Ovary (tissue), 7 donors: ENCODE measurements at regions not wholly inside any gene's neighbourhood (a gene's known extent, or its start where the extent isn't known, plus 50 kb on each side); places are given as distances from the start of the nearest gene placed in this dataset.

Source experiments
- DNase-seq, 5 donors: peaks; one replicate each; pipeline ENCODE4 v3.0.0-alpha.2; 2019 to 2020
- H3K27ac ChIP-seq, 2 donors: fragments of 200-600 bp; one replicate each; pipeline versions ENCODE4 v1.5.1 to v1.8.0; 2019 to 2022
- H3K27me3 ChIP-seq: fragments of 200-600 bp; one replicate; pipeline ENCODE4 v1.8.0; 2022
- H3K36me3 ChIP-seq: fragments of 200-600 bp; sonication (generic); one replicate; pipeline ENCODE4 v1.5.1; 2019
- H3K4me1 ChIP-seq: one replicate; pipeline ENCODE4 v1.8.1; 2013; ENCODE audit warnings: mild to moderate bottlenecking, moderate library complexity; ENCODE audit not compliant: insufficient read depth
- H3K4me3 ChIP-seq: fragments of 200-600 bp; sonication (generic); one replicate; pipeline ENCODE4 v1.5.1; 2017
- H3K9me3 ChIP-seq, 2 donors: fragments of 200-600 bp in 1 of 2; sonication (generic) in 1 of 2; one replicate each; pipeline versions ENCODE4 v1.5.1 to v1.8.1; 2013 to 2019; ENCODE audit warnings: mild to moderate bottlenecking in 1 of 2, moderate library complexity in 1 of 2
- EP300 ChIP-seq: sonication (generic); formaldehyde crosslinking; IDR thresholded peaks from one replicate; pipeline ENCODE4 v1.6.1; 2017; ENCODE audit warnings: antibody characterized with exemption
- POLR2A ChIP-seq: fragments of 450-650 bp; IDR thresholded peaks from one replicate; pipeline ENCODE4 v1.6.1; 2017; ENCODE audit warnings: antibody characterized with exemption, mild to moderate bottlenecking, moderate library complexity
- WGBS, 3 donors: extraction: QIAGEN DNeasy Blood & Tissue Kit in 1 of 3; methylation state at CpG; one replicate each; pipeline versions ENCODE4 v1.1.5 to v1.1.7; 2013 to 2017; 5-methylcytosine and 5-hydroxymethylcytosine counted together
- intact Hi-C, 4 donors: fragments of 100-400 bp; cut with DNase I; formaldehyde crosslinking; loops; one replicate each; pipeline versions ENCODE4 v1.11.0 to v1.15.1; 2022 to 2023
- TF ChIP-seq, protein P1 (sequence below), 3 donors: fragments of 450-650 bp in 2 of 3; fragments of 200-600 bp in 1 of 3; IDR thresholded peaks; one replicate each; pipeline versions ENCODE4 v1.5.1 to v1.8.0; 2016 to 2022; ENCODE audit warnings: antibody characterized with exemption in 3 of 3, mild to moderate bottlenecking in 1 of 3
- donor health status: DM: no; HTN: no; CAD: no; lungs with moderate emphysema.
- donor health status: DM: no; HTN: no; CAD: no.
- donor health status: Bipolar disorder and iron deficiency.
- donor health status: DM: no; HTN: no; CAD: no.
- donor health status: DM: yes; HTN: yes; CAD: no.

DNA sequence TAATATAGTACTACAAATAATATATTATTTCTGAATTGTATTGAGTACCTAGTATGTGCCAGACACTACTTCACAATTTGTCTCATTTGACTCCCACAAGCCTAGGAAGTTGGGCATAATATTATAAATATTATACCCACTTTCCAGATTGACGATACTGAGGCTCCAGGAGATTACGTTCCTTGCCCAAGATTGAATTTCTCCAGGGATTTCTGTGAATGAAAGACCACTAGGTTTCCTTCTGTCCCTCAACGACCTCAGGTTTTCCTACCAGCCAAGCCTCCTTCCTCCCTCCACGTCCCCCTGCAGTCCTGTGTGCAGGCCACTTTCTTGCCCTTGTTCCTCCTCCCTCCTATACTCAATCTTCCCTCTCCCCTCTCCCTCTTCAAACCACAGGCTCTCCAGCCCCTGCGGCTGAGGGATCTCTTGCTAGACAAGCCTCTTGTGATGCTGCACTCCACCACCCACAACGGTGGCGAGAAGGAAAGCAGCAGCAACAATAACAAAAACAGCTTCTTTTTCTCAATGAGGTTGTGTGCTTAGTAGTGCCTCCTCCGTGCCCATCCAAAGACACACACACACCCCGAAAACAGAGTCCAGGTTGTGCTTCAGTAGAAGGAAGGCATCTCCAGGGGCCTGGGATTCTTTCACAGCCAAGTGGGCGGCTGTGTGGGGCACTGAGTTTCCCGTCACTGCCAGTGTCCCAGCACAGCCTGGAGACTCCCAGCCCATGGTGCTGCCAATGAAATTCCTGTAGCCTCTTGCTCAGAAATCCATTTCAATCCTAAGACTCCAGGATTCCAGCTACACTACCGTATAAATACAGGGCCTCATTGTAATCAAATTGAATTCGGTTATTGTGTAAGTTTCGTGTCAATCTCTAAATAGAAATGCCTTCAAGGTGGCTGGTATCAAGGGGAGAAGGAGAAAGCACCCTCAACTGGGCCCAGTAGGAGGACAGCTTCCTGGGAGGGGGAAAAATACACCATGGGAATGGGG, 94.4 kb downstream of the NCR2 start:
- intact Hi-C loops = loop anchor here in 3 of 4 donors (5.0 to 10.0 kb wide), 2 partner anchors 157 to 245 kb away; no protein-coding TSS in a partner anchor
- H3K27ac ChIP-seq = no peak overlapping the region
- H3K4me3 ChIP-seq = no peak overlapping the region
- peaks cover 14% of the 10 kb centered on the region for H3K4me1 ChIP-seq
- H3K36me3 ChIP-seq = no peaks in the 10 kb centered on the region
- 73 to 80% (median 77%) methylated on average over 14 of the region's 14 CpGs for WGBS, 3 donors
- H3K9me3 ChIP-seq = no peaks in the 10 kb centered on the region
- DNase-seq = no peak
- TF ChIP-seq EP300 (no peak), POLR2A (no peak)
- no peaks in the 10 kb centered on the region for H3K27me3 ChIP-seq

DNA sequence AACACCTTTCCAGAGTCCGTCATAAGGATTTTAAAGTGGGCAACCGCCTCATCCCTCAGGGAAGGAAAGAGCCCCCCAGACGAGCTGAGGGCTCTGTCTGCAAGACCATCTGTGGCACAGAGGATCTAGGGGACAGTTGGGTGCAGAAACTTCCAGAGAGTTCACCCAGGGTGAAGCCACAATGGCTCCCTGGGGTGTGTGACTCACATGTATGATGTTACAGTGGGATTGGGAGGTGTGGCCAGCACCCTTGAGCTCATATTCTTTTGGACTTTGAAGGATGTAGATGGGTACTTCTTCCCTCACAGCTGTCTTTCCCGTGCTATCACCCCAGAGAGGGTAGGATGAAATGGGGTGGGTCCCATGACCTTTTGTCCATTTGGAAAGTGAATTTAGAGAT, 95.5 kb downstream of the NCR2 start:
- H3K9me3 ChIP-seq = no peaks in the 10 kb centered on the region
- H3K4me1 ChIP-seq = peaks cover 14% of the 10 kb centered on the region
- 80 to 88% (median 83%) methylated on average over 4 of the region's 4 CpGs for WGBS, 3 donors
- TF ChIP-seq POLR2A (no peak), EP300 (no peak)
- TF ChIP-seq, protein P1, sequence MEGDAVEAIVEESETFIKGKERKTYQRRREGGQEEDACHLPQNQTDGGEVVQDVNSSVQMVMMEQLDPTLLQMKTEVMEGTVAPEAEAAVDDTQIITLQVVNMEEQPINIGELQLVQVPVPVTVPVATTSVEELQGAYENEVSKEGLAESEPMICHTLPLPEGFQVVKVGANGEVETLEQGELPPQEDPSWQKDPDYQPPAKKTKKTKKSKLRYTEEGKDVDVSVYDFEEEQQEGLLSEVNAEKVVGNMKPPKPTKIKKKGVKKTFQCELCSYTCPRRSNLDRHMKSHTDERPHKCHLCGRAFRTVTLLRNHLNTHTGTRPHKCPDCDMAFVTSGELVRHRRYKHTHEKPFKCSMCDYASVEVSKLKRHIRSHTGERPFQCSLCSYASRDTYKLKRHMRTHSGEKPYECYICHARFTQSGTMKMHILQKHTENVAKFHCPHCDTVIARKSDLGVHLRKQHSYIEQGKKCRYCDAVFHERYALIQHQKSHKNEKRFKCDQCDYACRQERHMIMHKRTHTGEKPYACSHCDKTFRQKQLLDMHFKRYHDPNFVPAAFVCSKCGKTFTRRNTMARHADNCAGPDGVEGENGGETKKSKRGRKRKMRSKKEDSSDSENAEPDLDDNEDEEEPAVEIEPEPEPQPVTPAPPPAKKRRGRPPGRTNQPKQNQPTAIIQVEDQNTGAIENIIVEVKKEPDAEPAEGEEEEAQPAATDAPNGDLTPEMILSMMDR (IDR thresholded peaks at IDR 0.05) = no peak
- no peak for DNase-seq
- no peak overlapping the region for H3K4me3 ChIP-seq
- H3K27ac ChIP-seq = no peak overlapping the region
- H3K36me3 ChIP-seq = no peaks in the 10 kb centered on the region
- intact Hi-C loops = no loop called here
- no peaks in the 10 kb centered on the region for H3K27me3 ChIP-seq

DNA sequence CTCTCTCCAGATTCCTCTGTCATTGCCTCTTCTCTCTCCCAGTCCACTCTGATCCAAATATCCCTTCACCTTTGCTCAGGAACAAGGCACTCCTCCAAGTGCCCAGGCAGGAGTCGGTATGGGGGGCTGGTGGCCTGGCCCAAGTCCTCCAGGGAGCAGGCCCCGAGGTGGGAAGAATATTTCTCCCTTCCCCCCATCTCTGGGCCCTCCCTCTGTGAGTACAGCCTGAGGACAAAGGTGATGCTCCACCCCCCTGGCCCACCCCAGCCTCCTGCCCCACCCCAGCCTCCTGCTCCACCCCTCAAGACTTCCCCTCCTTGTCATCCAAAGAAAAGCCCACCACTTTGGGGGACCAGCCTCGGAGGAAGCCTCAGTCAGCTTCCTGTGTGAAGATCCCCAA, 96.9 kb downstream of the NCR2 start:
- no peak overlapping the region for H3K27ac ChIP-seq
- 72 to 79% (median 76%) methylated on average over 3 of the region's 3 CpGs for WGBS, 3 donors
- TF ChIP-seq POLR2A (no peak), EP300 (no peak)
- TF ChIP-seq, protein P1 (IDR thresholded peaks at IDR 0.05) = no peak
- intact Hi-C loops = no loop called here
- peaks cover 8% of the 10 kb centered on the region for H3K4me1 ChIP-seq
- no peak for DNase-seq
- no peak overlapping the region for H3K4me3 ChIP-seq
- H3K36me3 ChIP-seq = no peaks in the 10 kb centered on the region
- H3K27me3 ChIP-seq = no peaks in the 10 kb centered on the region
- H3K9me3 ChIP-seq = no peaks in the 10 kb centered on the region

DNA sequence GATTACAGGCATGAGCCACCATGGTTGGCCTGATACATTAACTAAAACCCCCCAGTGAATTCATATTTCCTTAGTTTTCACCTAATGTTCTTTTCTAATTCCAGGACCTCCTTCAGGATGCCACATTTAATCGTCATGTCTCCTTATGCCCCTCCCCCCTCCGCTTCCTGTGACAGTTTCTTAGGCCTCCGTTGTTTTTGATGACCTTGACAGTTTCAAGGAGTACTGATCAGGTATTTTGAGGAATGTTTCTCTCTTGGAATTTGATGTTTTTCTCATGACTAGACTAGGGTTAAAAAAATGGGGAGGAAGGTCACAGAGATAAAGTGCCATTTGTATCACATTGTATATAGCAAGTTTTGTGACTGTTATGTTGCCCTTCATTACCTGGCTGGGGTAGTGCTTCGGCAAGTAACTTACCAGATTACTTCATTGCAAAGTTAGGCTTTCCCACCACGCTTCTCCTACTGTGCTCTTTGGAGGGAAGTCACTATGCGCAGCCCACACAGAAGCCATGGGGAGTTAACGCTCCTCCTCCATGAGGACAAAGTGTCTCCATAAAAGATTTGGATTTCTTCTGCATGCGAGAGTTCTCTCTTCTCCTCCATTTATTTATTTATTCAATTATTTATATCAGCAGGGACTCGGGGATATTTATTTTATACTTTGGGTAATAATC, 99.5 kb downstream of the NCR2 start:
- H3K27ac ChIP-seq = no peak overlapping the region
- H3K27me3 ChIP-seq = no peaks in the 10 kb centered on the region
- no peaks in the 10 kb centered on the region for H3K4me1 ChIP-seq
- WGBS, 3 donors = 15 to 24% (median 18%) methylated on average over 9 of the region's 9 CpGs
- H3K4me3 ChIP-seq = no peak overlapping the region
- TF ChIP-seq EP300 (no peak), POLR2A (no peak)
- TF ChIP-seq, protein P1 (IDR thresholded peaks at IDR 0.05) = no peak
- DNase-seq = no peak
- intact Hi-C loops = no loop called here
- H3K36me3 ChIP-seq = no peaks in the 10 kb centered on the region
- H3K9me3 ChIP-seq = no peaks in the 10 kb centered on the region
